A549 (cell line): ENCODE measurements at regions not wholly inside any gene's neighbourhood (a gene's known extent, or its start where the extent isn't known, plus 50 kb on each side); places are given as distances from the start of the nearest gene placed in this dataset.
A peak's percentile ranks its signal among the peaks of the same experiment; 100 is the strongest.

ENCODE experiments used
- ATAC-seq, 2 experiments: fragments of 200-7000 bp in 1 of 2; fragments of >200 bp in 1 of 2; cut with Nextera tagmentation in 1 of 2; cut with Tn5 transposase in 1 of 2; 3 replicates each; pipeline versions ENCODE4 v1.8.0 to v1.9.1; 2018 to 2020; ENCODE audit warnings: mild to moderate bottlenecking in 1 of 2, moderate library complexity in 1 of 2
- CTCF ChIA-PET: fragments of 300-600 bp; sonication (Branson Sonifier 250); formaldehyde crosslinking; extraction: SDS; loops from one replicate; lab custom pipeline; 2021; ENCODE audit warnings: antibody characterized with exemption, inconsistent platforms; lab: Yijun Ruan, JAX
- POLR2A ChIA-PET: fragments of 350-600 bp; formaldehyde crosslinking; extraction: SDS; loops from one replicate; lab custom pipeline; 2021; ENCODE audit warnings: antibody characterized with exemption, inconsistent platforms; lab: Yijun Ruan, JAX
- DNase-seq, 2 experiments: peaks; one replicate each; pipeline versions ENCODE4 v3.0.0 to v3.0.0-alpha.2; 2011 to 2016; ENCODE audit warnings: low read depth in 1 of 2, low spot score in 1 of 2
- FAIRE-seq: peaks from 2 replicates; lab custom pipeline; 2011; peaks lifted over from hg19 to GRCh38; lab: Jason Lieb, UNC
- H3K27ac ChIP-seq, 2 experiments: fragments of >200 bp; sonication (Bioruptor Twin); formaldehyde crosslinking; 3 replicates each; pipeline ENCODE4 v1.5.1; 2016 to 2017
- H3K4me1 ChIP-seq: fragments of >200 bp; sonication (Bioruptor Twin); formaldehyde crosslinking; 3 replicates; pipeline ENCODE4 v1.6.1; 2016
- H3K4me2 ChIP-seq: fragments of >200 bp; sonication (Bioruptor Twin); formaldehyde crosslinking; 3 replicates; pipeline ENCODE4 v1.6.1; 2016
- H3K4me3 ChIP-seq: fragments of >200 bp; sonication (Bioruptor Twin); formaldehyde crosslinking; 3 replicates; pipeline ENCODE4 v1.5.1; 2016
- H3K9me3 ChIP-seq: fragments of >200 bp; sonication (Bioruptor Twin); formaldehyde crosslinking; 3 replicates; pipeline ENCODE4 v1.6.1; 2016
- CEBPB ChIP-seq, 2 experiments: fragments of >200 bp in 1 of 2; sonication (Bioruptor Twin) in 1 of 2; formaldehyde crosslinking in 1 of 2; IDR thresholded peaks; 2 replicates each; pipeline ENCODE4 v1.6.1; 2012 to 2016
- CHD4 ChIP-seq: fragments of 200-600 bp; sonication (generic); IDR thresholded peaks from 2 replicates; pipeline ENCODE4 v1.6.1; 2016; ENCODE audit warnings: antibody characterized with exemption, mild to moderate bottlenecking, borderline replicate concordance
- E2F6 ChIP-seq: IDR thresholded peaks from 2 replicates; pipeline ENCODE4 v1.6.1; 2012; ENCODE audit warnings: low read depth, borderline replicate concordance
- EHF ChIP-seq: fragments of 250-450 bp; sonication (Bioruptor Pico); IDR thresholded peaks from 2 replicates; pipeline ENCODE4 v1.5.0; 2020; ENCODE audit warnings: mild to moderate bottlenecking
- EHMT2 ChIP-seq: fragments of 200-600 bp; sonication (generic); IDR thresholded peaks from 2 replicates; pipeline ENCODE4 v1.6.1; 2016; ENCODE audit warnings: antibody characterized with exemption, low read depth, mild to moderate bottlenecking, moderate library complexity
- ESRRA ChIP-seq: fragments of 150-350 bp; IDR thresholded peaks from 2 replicates; pipeline ENCODE4 v1.6.1; 2014; ENCODE audit warnings: mild to moderate bottlenecking, low read length, borderline replicate concordance
- FOSB ChIP-seq: fragments of 250-450 bp; sonication (Bioruptor Pico); IDR thresholded peaks from 2 replicates; pipeline ENCODE4 v1.5.0; 2020; ENCODE audit warnings: mild to moderate bottlenecking, moderate library complexity
- GATA3 ChIP-seq: IDR thresholded peaks from 2 replicates; pipeline ENCODE4 v1.6.1; 2012; ENCODE audit warnings: borderline replicate concordance
- HDAC2 ChIP-seq: fragments of 200-600 bp; sonication (generic); IDR thresholded peaks from 2 replicates; pipeline ENCODE4 v1.6.1; 2016
- HEYL ChIP-seq: fragments of 250-450 bp; sonication (Bioruptor Pico); IDR thresholded peaks from 2 replicates; pipeline ENCODE4 v1.8.0; 2021; ENCODE audit warnings: mild to moderate bottlenecking, moderate library complexity
- HOXA7 ChIP-seq: fragments of 250-450 bp; sonication (Bioruptor Pico); IDR thresholded peaks from 2 replicates; pipeline ENCODE4 v1.5.0; 2020; ENCODE audit warnings: mild to moderate bottlenecking, moderate library complexity
- HOXB13 ChIP-seq: fragments of 250-450 bp; sonication (Bioruptor Pico); IDR thresholded peaks from 2 replicates; pipeline ENCODE4 v1.5.0; 2020; ENCODE audit warnings: low read depth, mild to moderate bottlenecking, moderate library complexity
- HOXB5 ChIP-seq: fragments of 250-450 bp; sonication (Bioruptor Pico); IDR thresholded peaks from 2 replicates; pipeline ENCODE4 v1.5.0; 2020; ENCODE audit warnings: mild to moderate bottlenecking, moderate library complexity
- JUN ChIP-seq, 2 experiments: fragments of >200 bp; sonication (Bioruptor Twin); formaldehyde crosslinking; IDR thresholded peaks; 2 replicates in 1 of 2; 3 replicates in 1 of 2; pipeline ENCODE4 v1.6.1; 2016 to 2017
- MAZ ChIP-seq: fragments of 150-350 bp; IDR thresholded peaks from 2 replicates; pipeline ENCODE4 v1.6.1; 2014; ENCODE audit warnings: antibody characterized with exemption, low read depth, low read length, borderline replicate concordance
- NFE2L2 ChIP-seq: fragments of 150-350 bp; conservative IDR thresholded peaks from 2 replicates; pipeline ENCODE4 v1.6.1; 2014; ENCODE audit warnings: low read length
- NPAS2 ChIP-seq: fragments of 250-450 bp; sonication (Bioruptor Pico); IDR thresholded peaks from 2 replicates; pipeline ENCODE4 v1.8.0; 2022; ENCODE audit warnings: mild to moderate bottlenecking, moderate library complexity, borderline replicate concordance
- PBX3 ChIP-seq: IDR thresholded peaks from 2 replicates; pipeline ENCODE4 v1.6.1; 2012
- POLR2AphosphoS2 ChIP-seq: conservative IDR thresholded peaks from 2 replicates; pipeline ENCODE4 v1.6.1; 2012; ENCODE audit warnings: low read length, improper control_type of control experiment, inconsistent platforms
- RARB ChIP-seq: fragments of 250-450 bp; sonication (Bioruptor Pico); IDR thresholded peaks from 2 replicates; pipeline ENCODE4 v1.8.0; 2021; ENCODE audit warnings: mild to moderate bottlenecking, moderate library complexity
- RCOR1 ChIP-seq: fragments of 150-350 bp; IDR thresholded peaks from 2 replicates; pipeline ENCODE4 v1.6.1; 2014; ENCODE audit warnings: antibody characterized with exemption, low read length, low read depth
- RFX5 ChIP-seq: fragments of 450-650 bp; IDR thresholded peaks from 2 replicates; pipeline ENCODE4 v1.7.1; 2014; ENCODE audit warnings: antibody characterized with exemption, mild to moderate bottlenecking, moderate library complexity
- RNF2 ChIP-seq: fragments of 200-600 bp; sonication (generic); IDR thresholded peaks from 2 replicates; pipeline ENCODE4 v1.6.1; 2016; ENCODE audit warnings: low read depth, mild to moderate bottlenecking, antibody characterized with exemption, moderate library complexity, borderline replicate concordance
- TFCP2L1 ChIP-seq: fragments of 250-450 bp; sonication (Bioruptor Pico); IDR thresholded peaks from 2 replicates; pipeline ENCODE4 v1.5.0; 2021; ENCODE audit warnings: mild to moderate bottlenecking
- ZC3H11A ChIP-seq: fragments of 450-650 bp; IDR thresholded peaks from 2 replicates; pipeline ENCODE4 v1.6.1; 2014; ENCODE audit warnings: antibody characterized with exemption, mild to moderate bottlenecking
- ZSCAN20 ChIP-seq: fragments of 250-450 bp; sonication (Bioruptor Pico); IDR thresholded peaks from 2 replicates; pipeline ENCODE4 v1.8.0; 2022; ENCODE audit warnings: mild to moderate bottlenecking, moderate library complexity
- WGBS: methylation state at CpG from one replicate; pipeline ENCODE4 v1.1.6; 2017; ENCODE audit errors: missing lambda C conversion rate; 5-methylcytosine and 5-hydroxymethylcytosine counted together
- TF ChIP-seq, protein P1 (sequence below): fragments of 250-450 bp; sonication (Bioruptor Pico); IDR thresholded peaks from 2 replicates; pipeline ENCODE4 v1.5.0; 2020; ENCODE audit warnings: low read depth, mild to moderate bottlenecking, moderate library complexity

- H3K4me3 ChIP-seq, result no peak overlapping the region
- 0 out of 3 replicates have a peak overlapping the region, but pooled peaks have one; percentile 90 for H3K4me2 ChIP-seq
- DNase-seq (no peak), ATAC-seq (no peak), FAIRE-seq (no peak)
- no peaks in the 10 kb centered on the region for H3K9me3 ChIP-seq
- peaks cover 100% of the 10 kb centered on the region for H3K4me1 ChIP-seq
- ChIA-PET POLR2A (interaction anchor here (4.1 kb wide), 1 partner anchor 33 kb away, joined by 20 read pairs; no protein-coding TSS in a partner anchor), CTCF (interaction anchor here (0.9 to 1.4 kb wide), 4 partner anchors 9 to 132 kb away, joined by 3 to 5 read pairs (median 4); no protein-coding TSS in a partner anchor)
- WGBS, result 80% methylated on average over 7 of the region's 7 CpGs
- no peak overlapping the region for H3K27ac ChIP-seq
- no peak for TF ChIP-seq EHF (CRISPR knock-in tag)
- TF ChIP-seq CEBPB (IDR thresholded peaks at IDR 0.05), result no peak
- no peak for TF ChIP-seq CHD4
- no peak for TF ChIP-seq EHMT2
- no peak for TF ChIP-seq RCOR1
- no peak for TF ChIP-seq HOXA7 (CRISPR knock-in tag)
- TF ChIP-seq HDAC2, result no peak
- no peak for TF ChIP-seq PBX3
- TF ChIP-seq NFE2L2, result no peak
- TF ChIP-seq ZSCAN20 (CRISPR knock-in tag), result no peak
- no peak for TF ChIP-seq HEYL
- TF ChIP-seq, protein P1, sequence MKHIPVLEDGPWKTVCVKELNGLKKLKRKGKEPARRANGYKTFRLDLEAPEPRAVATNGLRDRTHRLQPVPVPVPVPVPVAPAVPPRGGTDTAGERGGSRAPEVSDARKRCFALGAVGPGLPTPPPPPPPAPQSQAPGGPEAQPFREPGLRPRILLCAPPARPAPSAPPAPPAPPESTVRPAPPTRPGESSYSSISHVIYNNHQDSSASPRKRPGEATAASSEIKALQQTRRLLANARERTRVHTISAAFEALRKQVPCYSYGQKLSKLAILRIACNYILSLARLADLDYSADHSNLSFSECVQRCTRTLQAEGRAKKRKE (CRISPR knock-in tag), result no peak
- no peak for TF ChIP-seq NPAS2
- TF ChIP-seq HOXB5 (CRISPR knock-in tag), result no peak
- TF ChIP-seq RFX5, result no peak
- no peak for TF ChIP-seq ZC3H11A
- TF ChIP-seq POLR2AphosphoS2, result no peak
These were observed 194.2 kb downstream of the TBXT start for GRCh38 chr6:165973473-165973872.

DNA sequence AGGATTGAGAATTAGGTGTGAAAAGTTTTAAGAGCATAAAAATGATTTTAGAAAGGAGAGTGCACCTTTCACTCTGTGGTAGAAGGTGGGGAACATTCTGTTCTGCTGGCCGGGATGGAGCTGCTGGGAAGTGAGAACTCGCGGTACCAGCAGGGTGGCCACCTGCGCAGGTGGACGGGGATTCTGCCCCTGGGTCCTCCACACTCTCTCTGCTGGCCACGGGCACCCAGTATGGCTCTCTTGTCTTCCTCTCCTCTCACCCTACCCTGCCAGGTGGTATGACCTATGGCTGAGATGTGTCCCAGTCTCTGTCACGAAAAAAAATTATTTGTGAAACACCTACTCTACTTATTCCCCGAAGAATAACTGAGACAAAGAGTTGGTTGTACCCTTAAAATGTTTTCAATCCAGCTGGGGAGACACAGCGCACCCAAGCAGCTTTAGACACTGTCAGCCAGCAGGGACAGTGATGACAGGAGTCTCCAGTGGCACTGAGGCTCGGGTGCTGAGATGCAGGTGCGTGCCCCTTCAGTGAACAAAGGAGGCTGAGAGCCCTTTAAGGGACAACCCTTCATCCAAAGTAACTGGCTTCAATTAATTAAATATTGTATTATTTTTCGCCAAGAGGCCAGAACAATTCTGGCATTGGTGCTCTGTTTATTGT is 195.4 kb downstream of the TBXT start:
- Histone ChIP-seq H3K27ac (0 out of 6 replicates have a peak overlapping the region, but pooled peaks of 1 of the 2 experiments have one; percentile 32), H3K4me2 (peak overlapping the region; percentile 47), H3K4me3 (no peak overlapping the region), H3K9me3 (no peaks in the 10 kb centered on the region), H3K4me1 (peaks cover 100% of the 10 kb centered on the region)
- POLR2A ChIA-PET, result interaction anchor here (4.1 kb wide), 1 partner anchor 34 kb away, joined by 20 read pairs; no protein-coding TSS in a partner anchor
- TF ChIP-seq NFE2L2 (no peak), RNF2 (no peak), RARB (CRISPR knock-in tag) (peak; percentile 30), MAZ (no peak), E2F6 (no peak), EHMT2 (no peak), POLR2AphosphoS2 (peak; percentile 97), GATA3 (no peak), JUN (IDR thresholded peaks at IDR 0.05) (no peak), HOXA7 (CRISPR knock-in tag) (peak; percentile 80; the same call in 1 of the 2 replicates), ESRRA (no peak), FOSB (CRISPR knock-in tag) (0 out of 2 replicates have a peak, but pooled peaks have one; percentile 63), TFCP2L1 (CRISPR knock-in tag) (no peak), HOXB13 (CRISPR knock-in tag) (no peak)
- TF ChIP-seq, protein P1 (CRISPR knock-in tag), result 0 out of 2 replicates have a peak, but pooled peaks have one; percentile 1
- FAIRE-seq (no peak), DNase-seq (no peak), ATAC-seq (peak in 1 of 2 experiments; percentile 4; a peak in 3 of 6 replicates)
- 76% methylated on average over 12 of the region's 12 CpGs for WGBS
- CTCF ChIA-PET, result interaction anchor here (0.7 to 1.4 kb wide), 4 partner anchors 13 to 133 kb away, joined by 3 to 5 read pairs (median 4); no protein-coding TSS in a partner anchor
